GM21576 (cell line): ENCODE measurements at regions not wholly inside any gene's neighbourhood (a gene's known extent, or its start where the extent isn't known, plus 50 kb on each side); places are given as distances from the start of the nearest gene placed in this dataset.

ENCODE experiments used
- ATAC-seq: cut with Tn5 transposase; IDR thresholded peaks from one replicate; pipeline ENCODE4 v1.9.1; 2021; ENCODE audit warnings: mild to moderate bottlenecking, moderate library complexity; ENCODE audit not compliant: unreplicated experiment

GRCh38 chr14:87879389-87879788 lies 113.6 kb downstream of the GALC start:
- no peak for ATAC-seq

DNA sequence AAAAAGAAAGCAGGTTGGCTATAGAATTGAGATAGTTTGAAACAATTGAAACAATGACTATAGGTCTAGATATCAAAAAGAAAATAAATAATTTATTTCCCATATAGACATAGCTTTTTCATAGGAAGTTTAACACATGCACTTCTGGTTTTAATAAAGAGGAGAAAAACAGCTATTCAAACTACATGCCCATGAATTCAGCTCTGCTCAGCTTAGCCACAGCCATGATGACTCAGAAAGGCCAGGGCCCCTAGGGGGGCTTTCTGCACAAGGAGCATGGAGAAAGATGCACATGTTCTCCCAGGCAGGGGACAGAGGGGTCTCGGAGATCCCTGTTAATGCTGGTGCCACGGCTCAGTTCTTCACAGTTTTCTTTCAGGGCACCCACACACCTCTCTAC lies 114.0 kb downstream of the GALC start:
- ATAC-seq, result no peak

DNA sequence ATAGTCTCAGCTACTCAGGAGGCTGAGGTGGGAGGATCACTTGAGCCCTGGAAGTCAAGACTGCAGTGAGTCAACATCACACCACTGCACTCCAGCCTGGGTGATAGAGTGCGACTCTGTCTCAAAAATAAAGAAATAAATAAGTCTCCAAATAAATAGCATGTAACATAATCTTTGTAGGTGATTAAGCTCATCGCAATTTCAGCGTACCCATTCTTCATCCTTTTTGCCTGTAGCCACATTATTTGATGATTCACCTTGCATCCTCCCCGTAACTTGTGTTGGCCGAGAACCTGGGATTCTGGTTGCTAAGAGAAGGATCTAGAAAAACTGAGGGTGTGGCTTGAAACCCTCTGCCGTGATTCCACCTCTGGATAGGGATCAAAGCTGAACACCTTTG lies 115.1 kb downstream of the GALC start:
- ATAC-seq, result no peak

GRCh38 chr14:87874676-87875075 lies 118.3 kb downstream of the GALC start:
- no peak for ATAC-seq

GRCh38 chr14:87873741-87874140 lies 119.2 kb downstream of the GALC start:
- no peak for ATAC-seq

DNA sequence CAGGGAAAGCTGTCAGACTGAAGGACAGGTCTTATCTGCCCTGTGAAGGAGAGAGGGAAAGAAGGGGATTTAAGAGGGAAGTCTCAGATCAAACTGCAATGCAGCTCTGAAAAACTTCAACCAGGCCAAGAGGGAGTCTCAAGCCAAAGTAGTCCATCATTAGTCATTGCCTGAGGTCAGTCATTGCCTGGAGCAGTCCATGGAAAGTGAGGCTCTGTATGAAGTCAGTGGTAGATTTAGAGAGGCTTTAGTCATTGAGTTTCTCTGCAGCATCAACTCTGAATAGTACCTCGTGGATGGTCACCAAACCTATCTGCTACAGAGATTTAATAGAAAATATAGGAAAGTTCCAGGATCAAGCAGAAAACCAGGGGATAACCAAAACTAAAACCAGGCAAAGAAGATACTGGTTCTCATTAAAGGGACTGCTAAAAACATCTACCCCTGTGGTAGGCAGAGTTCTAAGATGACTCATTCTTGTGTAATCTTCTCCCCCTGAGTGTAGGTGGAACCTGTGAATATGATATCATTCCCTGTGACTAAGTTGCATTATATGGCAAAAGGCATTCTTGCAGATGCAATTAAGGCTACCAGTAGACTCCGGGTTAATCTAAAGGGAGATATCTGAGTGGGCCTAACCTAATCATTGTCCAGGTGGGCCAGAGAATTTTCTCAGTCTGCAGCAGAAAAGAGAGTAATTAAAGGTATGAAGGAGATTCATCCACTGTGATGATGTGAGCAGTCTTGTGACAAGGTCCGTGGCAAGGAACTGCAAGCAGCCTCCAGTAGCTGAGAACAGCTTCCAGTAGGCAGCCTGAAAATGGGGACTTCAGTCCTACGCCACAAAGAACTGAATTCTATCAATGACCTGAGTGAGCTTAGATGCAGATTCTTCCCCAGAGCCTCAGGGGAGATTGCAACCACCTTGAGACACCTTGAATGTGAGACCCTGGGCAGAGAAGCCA lies 123.1 kb downstream of the GALC start:
- ATAC-seq, result no peak

DNA sequence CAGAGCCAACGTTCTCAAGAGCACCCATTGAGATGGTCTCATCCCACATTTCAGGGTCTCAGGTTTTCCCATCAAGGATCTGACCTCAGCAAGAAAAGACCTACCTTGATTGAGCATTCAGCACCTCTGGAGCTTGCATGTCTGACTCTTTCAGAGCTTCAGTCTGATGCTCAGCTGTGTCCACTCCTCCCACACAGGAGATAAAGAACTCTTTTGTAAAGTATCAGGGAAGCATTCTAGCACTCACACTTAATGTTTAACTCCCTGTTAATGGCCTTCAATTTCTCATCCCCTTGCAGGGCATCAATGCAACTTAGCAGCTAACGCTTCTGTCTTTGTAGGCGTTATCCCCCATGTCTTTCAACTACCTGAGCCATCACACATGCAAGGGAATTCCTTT lies 124.1 kb downstream of the GALC start:
- no peak for ATAC-seq

- no peak for ATAC-seq
Measured at GRCh38 chr14:87866116-87866515, 126.9 kb downstream of the GALC start.

DNA sequence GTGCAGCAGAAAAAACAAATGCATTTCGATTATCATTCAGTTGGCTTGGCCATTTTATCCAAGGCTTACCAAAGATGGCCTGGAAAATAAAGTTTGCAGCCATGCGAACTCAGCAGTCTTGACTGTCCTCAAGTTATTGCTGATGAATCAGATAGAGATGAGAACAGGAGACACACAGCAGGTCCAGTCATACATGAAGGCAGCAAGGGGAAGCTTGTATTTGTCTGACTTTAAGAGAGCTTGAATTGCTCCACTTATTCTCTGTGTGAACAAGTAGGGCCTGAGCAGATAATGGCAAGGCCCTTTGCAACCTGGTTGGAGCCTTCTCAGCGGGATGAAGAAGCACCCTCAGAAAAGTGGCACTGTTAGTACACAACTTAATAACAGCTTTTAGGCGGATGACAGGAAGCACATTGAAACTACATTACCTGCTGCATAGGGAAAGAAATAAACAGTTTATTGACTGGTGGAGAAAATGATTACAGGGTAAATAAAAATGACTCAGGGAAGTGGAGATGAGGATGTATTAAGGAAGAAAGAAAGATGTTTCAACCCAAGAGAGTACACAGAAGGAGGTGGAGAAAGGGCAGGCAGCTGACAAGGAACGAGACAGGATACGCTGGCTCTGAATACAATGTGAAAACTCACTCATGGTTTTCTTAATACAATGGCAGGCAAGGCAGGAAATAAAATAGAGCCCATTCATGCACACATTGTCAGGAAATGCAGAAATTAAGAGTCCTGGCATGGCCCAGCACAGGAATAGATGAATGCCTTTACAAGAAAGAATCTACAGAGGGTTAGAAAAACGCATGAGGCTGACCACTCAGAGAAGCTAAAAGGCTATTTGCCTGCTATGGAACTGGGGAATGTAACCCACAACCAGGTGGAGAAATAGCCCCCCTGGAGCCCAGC lies 128.4 kb downstream of the GALC start:
- no peak for ATAC-seq

DNA sequence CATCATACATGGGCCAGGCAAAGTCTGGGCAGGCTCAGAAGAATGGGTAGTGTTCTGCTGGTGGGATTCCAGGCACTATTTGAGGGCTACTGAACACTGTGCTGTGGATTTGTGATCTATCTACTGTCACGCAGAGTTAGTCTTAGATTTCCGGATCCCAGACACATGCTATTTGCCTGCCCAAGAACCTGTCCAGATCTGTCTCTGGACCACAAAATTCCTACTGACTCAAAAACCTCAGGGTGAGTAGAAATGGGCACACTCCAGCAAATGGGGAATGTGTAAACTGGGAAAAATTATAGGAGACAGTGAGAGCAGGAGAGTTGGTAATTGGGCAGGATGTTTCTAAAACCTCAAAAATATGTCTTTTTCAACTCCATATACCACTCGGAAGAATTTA lies 129.9 kb downstream of the GALC start:
- ATAC-seq, result no peak

GRCh38 chr14:87852107-87852506 lies 140.9 kb downstream of the GALC start:
- no peak for ATAC-seq

GRCh38 chr14:87851190-87851589 lies 141.8 kb downstream of the GALC start:
- no peak for ATAC-seq

DNA sequence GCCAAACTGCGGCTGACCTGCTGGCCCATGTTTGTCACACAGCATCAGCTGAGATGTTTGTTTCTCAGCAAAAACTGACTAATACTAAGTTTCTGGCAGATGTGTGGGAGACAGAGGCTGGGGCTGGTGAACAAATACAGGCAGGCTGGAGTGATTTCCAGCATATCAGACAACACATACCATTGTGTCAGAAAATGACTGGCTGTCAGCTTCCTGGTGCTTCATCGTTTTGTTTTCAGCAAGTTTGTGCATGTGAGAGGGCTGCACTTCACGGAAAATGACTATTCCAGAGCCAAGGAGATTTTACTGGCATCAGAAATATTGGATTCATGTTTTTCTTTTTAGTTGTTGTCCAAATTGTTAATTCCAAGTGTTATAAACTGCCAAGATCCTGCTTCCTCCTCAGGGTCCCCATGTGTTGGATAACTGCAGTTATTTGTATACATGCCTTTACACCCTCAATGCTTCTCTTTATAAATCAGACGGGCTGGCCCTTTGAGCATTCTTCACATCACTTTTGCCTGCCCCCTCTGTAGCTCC lies 145.7 kb downstream of the GALC start:
- ATAC-seq, result no peak

DNA sequence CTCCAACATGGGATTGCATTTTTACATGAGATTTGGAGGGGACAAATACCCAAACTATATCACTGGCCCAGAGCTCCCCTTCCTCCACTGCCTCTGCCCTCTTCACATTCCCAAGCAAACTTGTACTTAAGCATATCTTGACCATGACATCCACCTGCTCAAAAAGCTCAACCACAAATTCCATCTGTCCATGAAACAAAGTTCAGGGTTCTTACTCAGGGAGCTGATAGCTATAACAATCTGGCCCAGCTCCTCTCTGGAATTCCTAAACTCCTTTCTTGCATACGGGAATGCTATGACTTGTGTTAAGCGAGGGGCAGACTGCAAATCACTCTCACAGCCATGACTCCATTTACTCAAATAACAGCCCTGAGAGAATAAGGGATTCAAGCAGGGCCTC lies 152.1 kb downstream of the GALC start:
- ATAC-seq, result no peak

- no peak for ATAC-seq
Measured at GRCh38 chr14:87838931-87839330, 154.1 kb downstream of the GALC start.

- ATAC-seq, result no peak
Measured at GRCh38 chr14:87837296-87837695, 155.7 kb downstream of the GALC start.

DNA sequence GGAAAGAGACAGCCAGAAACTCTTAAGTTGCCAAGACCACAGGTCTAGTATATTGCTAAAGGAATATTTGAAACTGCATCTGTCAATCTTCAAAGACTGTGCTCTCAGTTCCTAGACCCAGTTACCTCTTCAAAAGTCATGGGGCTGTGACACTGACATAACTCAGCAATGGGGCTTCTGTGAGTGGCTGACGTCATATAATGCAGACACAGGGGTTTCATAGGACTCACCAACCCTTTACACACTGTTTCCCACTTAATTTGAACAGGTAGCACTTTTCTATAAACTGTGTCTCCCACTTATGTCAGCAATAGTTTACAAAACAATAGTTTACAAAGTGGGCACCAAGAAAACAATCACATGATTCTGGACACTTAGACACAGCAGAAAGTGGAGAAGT lies 158.4 kb downstream of the GALC start:
- ATAC-seq, result no peak

- no peak for ATAC-seq
Measured at GRCh38 chr14:87833026-87833425, 160.0 kb downstream of the GALC start.

DNA sequence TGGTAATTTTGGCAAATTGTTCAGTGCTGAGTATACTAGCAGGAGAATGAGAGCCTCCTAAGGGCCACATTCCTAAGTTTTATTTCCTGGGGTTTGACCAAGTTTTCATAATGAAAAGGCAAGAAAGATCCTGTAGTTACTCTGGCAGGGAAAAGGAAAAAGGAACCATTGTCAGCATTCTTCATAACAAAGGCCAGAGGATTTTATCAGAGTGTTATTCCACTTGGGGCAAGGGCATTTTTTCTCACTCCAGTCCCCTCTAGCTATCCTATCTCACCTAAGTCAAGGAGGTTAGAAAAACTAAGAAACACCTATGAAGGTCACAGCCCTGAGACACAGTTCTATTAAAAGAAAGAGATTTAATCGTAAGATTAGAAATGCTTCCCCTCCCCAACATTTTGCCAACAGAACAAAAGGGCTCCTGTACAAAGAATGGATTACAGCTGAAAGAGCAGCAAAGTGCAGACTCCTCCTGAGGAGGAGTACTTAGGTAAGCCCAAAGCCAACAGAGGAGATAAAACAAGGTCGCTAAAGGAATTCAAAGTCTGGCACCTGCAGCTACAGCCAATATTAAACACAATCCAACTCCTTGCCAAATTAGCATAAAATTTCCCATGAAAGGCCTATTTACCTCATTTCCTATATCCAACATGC lies 162.4 kb downstream of the GALC start:
- no peak for ATAC-seq

- ATAC-seq, result no peak
Measured at GRCh38 chr14:87829543-87829942, 163.4 kb downstream of the GALC start.

GRCh38 chr14:87824266-87824665 lies 168.7 kb downstream of the GALC start:
- no peak for ATAC-seq
